ENCODE measurements at regions not wholly inside any gene's neighbourhood (a gene's known extent, or its start where the extent isn't known, plus 50 kb on each side); places are given as distances from the start of the nearest gene placed in this dataset.

DNA sequence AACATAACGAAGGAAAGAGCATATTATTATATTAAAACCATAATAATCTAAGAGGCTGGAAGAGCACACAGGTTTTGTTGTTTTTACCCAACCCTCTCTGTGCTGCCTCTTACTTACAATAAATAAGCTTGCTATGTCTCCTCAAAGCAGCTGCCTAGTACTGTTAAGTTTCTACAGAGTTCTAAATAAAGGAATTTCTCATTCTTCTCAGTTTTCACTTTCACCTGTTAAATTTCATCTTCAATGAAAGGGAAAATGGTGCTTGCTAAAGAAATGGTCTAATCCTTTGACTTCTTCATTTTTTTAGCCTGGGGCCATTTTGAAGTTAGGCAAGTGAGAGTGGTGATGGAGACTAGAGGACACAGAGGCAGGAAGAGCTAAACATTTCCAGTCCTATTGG lies 396.1 kb downstream of the MAN2A1 start (continued):
- TF ChIP-seq CHD7 (IDR thresholded peaks at IDR 0.05; ENCODE audit: insufficient replicate concordance, low read length) = no peak
- TF ChIP-seq KDM5A (IDR thresholded peaks at IDR 0.05; ENCODE audit: low read length) = no peak
- TF ChIP-seq GTF2F1 (IDR thresholded peaks at IDR 0.05; ENCODE audit: borderline replicate concordance, low read depth, low read length) = no peak
- TF ChIP-seq CBX5 (IDR thresholded peaks at IDR 0.05; ENCODE audit: low read depth, low read length) = no peak
- no peak for TF ChIP-seq JUN (IDR thresholded peaks at IDR 0.05; ENCODE audit: low read depth, low read length)
- TF ChIP-seq, protein P1, sequence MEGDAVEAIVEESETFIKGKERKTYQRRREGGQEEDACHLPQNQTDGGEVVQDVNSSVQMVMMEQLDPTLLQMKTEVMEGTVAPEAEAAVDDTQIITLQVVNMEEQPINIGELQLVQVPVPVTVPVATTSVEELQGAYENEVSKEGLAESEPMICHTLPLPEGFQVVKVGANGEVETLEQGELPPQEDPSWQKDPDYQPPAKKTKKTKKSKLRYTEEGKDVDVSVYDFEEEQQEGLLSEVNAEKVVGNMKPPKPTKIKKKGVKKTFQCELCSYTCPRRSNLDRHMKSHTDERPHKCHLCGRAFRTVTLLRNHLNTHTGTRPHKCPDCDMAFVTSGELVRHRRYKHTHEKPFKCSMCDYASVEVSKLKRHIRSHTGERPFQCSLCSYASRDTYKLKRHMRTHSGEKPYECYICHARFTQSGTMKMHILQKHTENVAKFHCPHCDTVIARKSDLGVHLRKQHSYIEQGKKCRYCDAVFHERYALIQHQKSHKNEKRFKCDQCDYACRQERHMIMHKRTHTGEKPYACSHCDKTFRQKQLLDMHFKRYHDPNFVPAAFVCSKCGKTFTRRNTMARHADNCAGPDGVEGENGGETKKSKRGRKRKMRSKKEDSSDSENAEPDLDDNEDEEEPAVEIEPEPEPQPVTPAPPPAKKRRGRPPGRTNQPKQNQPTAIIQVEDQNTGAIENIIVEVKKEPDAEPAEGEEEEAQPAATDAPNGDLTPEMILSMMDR (IDR thresholded peaks at IDR 0.05; ENCODE audit: control extremely low read depth in 1 of 3, insufficient read depth in 1 of 3, low read depth in 1 of 3, low read length in 3 of 3) = no peak
- no peak for TF ChIP-seq RXRA (IDR thresholded peaks at IDR 0.05; ENCODE audit: insufficient read depth, low read depth, low read length)
- TF ChIP-seq EZH2 (IDR thresholded peaks at IDR 0.05; ENCODE audit: low read depth, low read length, severe bottlenecking) = no peak
- TF ChIP-seq SP1 (IDR thresholded peaks at IDR 0.05; ENCODE audit: low read depth, low read length) = no peak
